A549 (cell line): ENCODE measurements at regions not wholly inside any gene's neighbourhood (a gene's known extent, or its start where the extent isn't known, plus 50 kb on each side); places are given as distances from the start of the nearest gene placed in this dataset.

Experiments used
- ATAC-seq, 2 experiments: fragments of 200-7000 bp in 1 of 2; fragments of >200 bp in 1 of 2; cut with Nextera tagmentation in 1 of 2; cut with Tn5 transposase in 1 of 2; 3 replicates each; pipeline versions ENCODE4 v1.8.0 to v1.9.1; 2018 to 2020; ENCODE audit warnings: mild to moderate bottlenecking in 1 of 2, moderate library complexity in 1 of 2
- CTCF ChIA-PET: fragments of 300-600 bp; sonication (Branson Sonifier 250); formaldehyde crosslinking; extraction: SDS; loops from one replicate; lab custom pipeline; 2021; ENCODE audit warnings: antibody characterized with exemption, inconsistent platforms; lab: Yijun Ruan, JAX
- POLR2A ChIA-PET: fragments of 350-600 bp; formaldehyde crosslinking; extraction: SDS; loops from one replicate; lab custom pipeline; 2021; ENCODE audit warnings: antibody characterized with exemption, inconsistent platforms; lab: Yijun Ruan, JAX
- DNase-seq, 2 experiments: peaks; one replicate each; pipeline versions ENCODE4 v3.0.0 to v3.0.0-alpha.2; 2011 to 2016; ENCODE audit warnings: low read depth in 1 of 2, low spot score in 1 of 2
- FAIRE-seq: peaks from 2 replicates; lab custom pipeline; 2011; peaks lifted over from hg19 to GRCh38; lab: Jason Lieb, UNC
- H3K27ac ChIP-seq, 2 experiments: fragments of >200 bp; sonication (Bioruptor Twin); formaldehyde crosslinking; 3 replicates each; pipeline ENCODE4 v1.5.1; 2016 to 2017
- H3K4me1 ChIP-seq: fragments of >200 bp; sonication (Bioruptor Twin); formaldehyde crosslinking; 3 replicates; pipeline ENCODE4 v1.6.1; 2016
- H3K4me2 ChIP-seq: fragments of >200 bp; sonication (Bioruptor Twin); formaldehyde crosslinking; 3 replicates; pipeline ENCODE4 v1.6.1; 2016
- H3K4me3 ChIP-seq: fragments of >200 bp; sonication (Bioruptor Twin); formaldehyde crosslinking; 3 replicates; pipeline ENCODE4 v1.5.1; 2016
- H3K9me3 ChIP-seq: fragments of >200 bp; sonication (Bioruptor Twin); formaldehyde crosslinking; 3 replicates; pipeline ENCODE4 v1.6.1; 2016
- BHLHE40 ChIP-seq: IDR thresholded peaks from 2 replicates; pipeline ENCODE4 v1.6.1; 2012; ENCODE audit warnings: low read depth, low read length, inconsistent platforms
- CHD2 ChIP-seq: fragments of 150-350 bp; IDR thresholded peaks from 2 replicates; pipeline ENCODE4 v1.6.1; 2014; ENCODE audit warnings: low read length; ENCODE audit not compliant: partially characterized antibody
- ELK1 ChIP-seq: fragments of 150-350 bp; IDR thresholded peaks from 2 replicates; pipeline ENCODE4 v1.6.1; 2014; ENCODE audit warnings: low read depth, mild to moderate bottlenecking, low read length
- EP300 ChIP-seq, 2 experiments: fragments of >200 bp; sonication (Bioruptor Twin); formaldehyde crosslinking; IDR thresholded peaks; 2 replicates in 1 of 2; 3 replicates in 1 of 2; pipeline ENCODE4 v1.6.1; 2016 to 2017
- HMGXB4 ChIP-seq: fragments of 250-450 bp; sonication (Bioruptor Pico); IDR thresholded peaks from 2 replicates; pipeline ENCODE4 v1.5.0; 2021; ENCODE audit warnings: mild to moderate bottlenecking, moderate library complexity, borderline replicate concordance
- HOXA7 ChIP-seq: fragments of 250-450 bp; sonication (Bioruptor Pico); IDR thresholded peaks from 2 replicates; pipeline ENCODE4 v1.5.0; 2020; ENCODE audit warnings: mild to moderate bottlenecking, moderate library complexity
- HOXB13 ChIP-seq: fragments of 250-450 bp; sonication (Bioruptor Pico); IDR thresholded peaks from 2 replicates; pipeline ENCODE4 v1.5.0; 2020; ENCODE audit warnings: low read depth, mild to moderate bottlenecking, moderate library complexity
- JUNB ChIP-seq: fragments of >200 bp; sonication (Bioruptor Twin); formaldehyde crosslinking; IDR thresholded peaks from 2 replicates; pipeline ENCODE4 v1.6.1; 2016
- MAZ ChIP-seq: fragments of 150-350 bp; IDR thresholded peaks from 2 replicates; pipeline ENCODE4 v1.6.1; 2014; ENCODE audit warnings: antibody characterized with exemption, low read depth, low read length, borderline replicate concordance
- MYC ChIP-seq: IDR thresholded peaks from 2 replicates; pipeline ENCODE4 v1.6.1; 2012; ENCODE audit warnings: mild to moderate bottlenecking, inconsistent platforms, low read length, improper control_type of control experiment, borderline replicate concordance
- NPAS2 ChIP-seq: fragments of 250-450 bp; sonication (Bioruptor Pico); IDR thresholded peaks from 2 replicates; pipeline ENCODE4 v1.8.0; 2022; ENCODE audit warnings: mild to moderate bottlenecking, moderate library complexity, borderline replicate concordance
- NR3C1 ChIP-seq: fragments of >200 bp; sonication (Bioruptor Twin); formaldehyde crosslinking; IDR thresholded peaks from 3 replicates; pipeline ENCODE4 v1.6.1; 2017
- POLR2A ChIP-seq: IDR thresholded peaks from 2 replicates; pipeline ENCODE4 v1.6.1; 2012; ENCODE audit warnings: mild to moderate bottlenecking, low read length
- POLR2AphosphoS2 ChIP-seq: conservative IDR thresholded peaks from 2 replicates; pipeline ENCODE4 v1.6.1; 2012; ENCODE audit warnings: low read length, improper control_type of control experiment, inconsistent platforms
- RFX5 ChIP-seq: fragments of 450-650 bp; IDR thresholded peaks from 2 replicates; pipeline ENCODE4 v1.7.1; 2014; ENCODE audit warnings: antibody characterized with exemption, mild to moderate bottlenecking, moderate library complexity
- RNF2 ChIP-seq: fragments of 200-600 bp; sonication (generic); IDR thresholded peaks from 2 replicates; pipeline ENCODE4 v1.6.1; 2016; ENCODE audit warnings: low read depth, mild to moderate bottlenecking, antibody characterized with exemption, moderate library complexity, borderline replicate concordance
- SMC3 ChIP-seq: fragments of >200 bp; sonication (Bioruptor Twin); formaldehyde crosslinking; IDR thresholded peaks from 3 replicates; pipeline ENCODE4 v1.6.1; 2018; ENCODE audit warnings: inconsistent platforms
- WGBS: methylation state at CpG from one replicate; pipeline ENCODE4 v1.1.6; 2017; ENCODE audit errors: missing lambda C conversion rate; 5-methylcytosine and 5-hydroxymethylcytosine counted together
- TF ChIP-seq, protein P1 (sequence below): IDR thresholded peaks from 2 replicates; pipeline ENCODE4 v1.6.1; 2012
- TF ChIP-seq, protein P2 (sequence below): fragments of >200 bp; sonication (Bioruptor Twin); formaldehyde crosslinking; IDR thresholded peaks from 3 replicates; pipeline ENCODE4 v1.6.1; 2016

DNA sequence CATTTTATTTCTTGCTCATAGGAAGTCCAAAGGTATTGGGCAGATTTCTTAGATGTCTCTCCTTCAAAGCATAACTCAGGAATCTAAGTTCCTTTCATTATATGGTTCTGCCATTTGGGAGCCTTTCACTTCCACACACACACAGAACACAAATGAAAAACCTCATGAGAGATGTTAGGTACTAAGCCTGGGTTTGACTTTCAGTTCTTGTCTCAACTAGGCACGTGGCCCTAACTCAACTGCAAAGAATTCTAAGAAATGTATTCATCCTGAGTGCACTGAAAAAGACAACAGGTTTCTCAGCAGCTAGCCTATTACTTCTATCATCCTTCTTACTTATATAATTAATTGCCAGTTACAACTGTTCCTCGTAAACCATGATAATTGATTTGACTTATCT, 190.0 kb upstream of the SAMSN1 start:
- TF ChIP-seq JUNB: no peak
- TF ChIP-seq HOXB13 (CRISPR knock-in tag): no peak
- TF ChIP-seq HOXA7: no peak
- TF ChIP-seq CHD2: no peak
- ATAC-seq (no peak), FAIRE-seq (no peak), DNase-seq (no peak)
- Histone ChIP-seq H3K27ac (no peak overlapping the region), H3K4me2 (no peak overlapping the region), H3K9me3 (no peaks in the 10 kb centered on the region), H3K4me1 (no peaks in the 10 kb centered on the region), H3K4me3 (no peak overlapping the region)
- WGBS: 12% methylated on average over 2 of the region's 2 CpGs
- ChIA-PET CTCF (no interaction called here), POLR2A (no interaction called here)

GRCh38 chr21:14734833-14735232, 188.7 kb upstream of the SAMSN1 start:
- no peaks in the 10 kb centered on the region for H3K9me3 ChIP-seq
- no peak for TF ChIP-seq MYC
- TF ChIP-seq, protein P1, sequence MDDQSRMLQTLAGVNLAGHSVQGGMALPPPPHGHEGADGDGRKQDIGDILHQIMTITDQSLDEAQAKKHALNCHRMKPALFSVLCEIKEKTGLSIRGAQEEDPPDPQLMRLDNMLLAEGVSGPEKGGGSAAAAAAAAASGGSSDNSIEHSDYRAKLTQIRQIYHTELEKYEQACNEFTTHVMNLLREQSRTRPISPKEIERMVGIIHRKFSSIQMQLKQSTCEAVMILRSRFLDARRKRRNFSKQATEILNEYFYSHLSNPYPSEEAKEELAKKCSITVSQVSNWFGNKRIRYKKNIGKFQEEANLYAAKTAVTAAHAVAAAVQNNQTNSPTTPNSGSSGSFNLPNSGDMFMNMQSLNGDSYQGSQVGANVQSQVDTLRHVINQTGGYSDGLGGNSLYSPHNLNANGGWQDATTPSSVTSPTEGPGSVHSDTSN: no peak
- TF ChIP-seq BHLHE40: no peak
- TF ChIP-seq, protein P2, sequence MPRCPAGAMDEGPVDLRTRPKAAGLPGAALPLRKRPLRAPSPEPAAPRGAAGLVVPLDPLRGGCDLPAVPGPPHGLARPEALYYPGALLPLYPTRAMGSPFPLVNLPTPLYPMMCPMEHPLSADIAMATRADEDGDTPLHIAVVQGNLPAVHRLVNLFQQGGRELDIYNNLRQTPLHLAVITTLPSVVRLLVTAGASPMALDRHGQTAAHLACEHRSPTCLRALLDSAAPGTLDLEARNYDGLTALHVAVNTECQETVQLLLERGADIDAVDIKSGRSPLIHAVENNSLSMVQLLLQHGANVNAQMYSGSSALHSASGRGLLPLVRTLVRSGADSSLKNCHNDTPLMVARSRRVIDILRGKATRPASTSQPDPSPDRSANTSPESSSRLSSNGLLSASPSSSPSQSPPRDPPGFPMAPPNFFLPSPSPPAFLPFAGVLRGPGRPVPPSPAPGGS: no peak
- TF ChIP-seq MAZ: no peak
- no peak for TF ChIP-seq HMGXB4 (CRISPR knock-in tag)
- TF ChIP-seq NR3C1: no peak
- no peaks in the 10 kb centered on the region for H3K4me1 ChIP-seq
- H3K27ac ChIP-seq: no peak overlapping the region
- no peak for DNase-seq
- WGBS: 35% methylated on average over 2 of the region's 2 CpGs
- no peak overlapping the region for H3K4me3 ChIP-seq
- no peak for FAIRE-seq
- no peak overlapping the region for H3K4me2 ChIP-seq
- no peak for ATAC-seq
- POLR2A ChIA-PET: no interaction called here
- CTCF ChIA-PET: no interaction called here

GRCh38 chr21:14734191-14734590, 188.1 kb upstream of the SAMSN1 start:
- POLR2A ChIA-PET: no interaction called here
- no peak overlapping the region for H3K4me2 ChIP-seq
- CTCF ChIA-PET: no interaction called here
- no peak for TF ChIP-seq POLR2AphosphoS2
- TF ChIP-seq ELK1: no peak
- no peak for TF ChIP-seq SMC3
- TF ChIP-seq RNF2: no peak
- no peak for TF ChIP-seq NPAS2 (CRISPR knock-in tag)
- no peak for TF ChIP-seq EP300 (IDR thresholded peaks at IDR 0.05)
- TF ChIP-seq POLR2A: no peak
- no peak for TF ChIP-seq RFX5
- no peak for TF ChIP-seq NR3C1
- ATAC-seq (no peak), DNase-seq (no peak), FAIRE-seq (no peak)
- H3K9me3 ChIP-seq: no peaks in the 10 kb centered on the region
- no peak overlapping the region for H3K4me3 ChIP-seq
- H3K4me1 ChIP-seq: no peaks in the 10 kb centered on the region
- 71% methylated on average over 3 of the region's 3 CpGs for WGBS
- H3K27ac ChIP-seq: no peak overlapping the region
